Fibroblast of pulmonary artery (primary cell): ENCODE measurements at regions not wholly inside any gene's neighbourhood (a gene's known extent, or its start where the extent isn't known, plus 50 kb on each side); places are given as distances from the start of the nearest gene placed in this dataset.
A peak's percentile ranks its signal among the peaks of the same experiment; 100 is the strongest.

Experiments used
- DNase-seq: peaks from one replicate; pipeline ENCODE4 v3.0.0-alpha.2; 2010; ENCODE audit warnings: low read depth
- H3K4me3 ChIP-seq: replicated peaks from 2 replicates; pipeline ENCODE4 v1.5.1; 2011; ENCODE audit warnings: low read depth, mild to moderate bottlenecking, control low read depth, low read length, moderate library complexity
- TF ChIP-seq, protein P1 (sequence below): IDR thresholded peaks from 2 replicates; pipeline ENCODE4 v1.5.1; 2011; ENCODE audit warnings: mild to moderate bottlenecking, control low read depth, low read length, inconsistent platforms; ENCODE audit errors: missing control alignments

DNA sequence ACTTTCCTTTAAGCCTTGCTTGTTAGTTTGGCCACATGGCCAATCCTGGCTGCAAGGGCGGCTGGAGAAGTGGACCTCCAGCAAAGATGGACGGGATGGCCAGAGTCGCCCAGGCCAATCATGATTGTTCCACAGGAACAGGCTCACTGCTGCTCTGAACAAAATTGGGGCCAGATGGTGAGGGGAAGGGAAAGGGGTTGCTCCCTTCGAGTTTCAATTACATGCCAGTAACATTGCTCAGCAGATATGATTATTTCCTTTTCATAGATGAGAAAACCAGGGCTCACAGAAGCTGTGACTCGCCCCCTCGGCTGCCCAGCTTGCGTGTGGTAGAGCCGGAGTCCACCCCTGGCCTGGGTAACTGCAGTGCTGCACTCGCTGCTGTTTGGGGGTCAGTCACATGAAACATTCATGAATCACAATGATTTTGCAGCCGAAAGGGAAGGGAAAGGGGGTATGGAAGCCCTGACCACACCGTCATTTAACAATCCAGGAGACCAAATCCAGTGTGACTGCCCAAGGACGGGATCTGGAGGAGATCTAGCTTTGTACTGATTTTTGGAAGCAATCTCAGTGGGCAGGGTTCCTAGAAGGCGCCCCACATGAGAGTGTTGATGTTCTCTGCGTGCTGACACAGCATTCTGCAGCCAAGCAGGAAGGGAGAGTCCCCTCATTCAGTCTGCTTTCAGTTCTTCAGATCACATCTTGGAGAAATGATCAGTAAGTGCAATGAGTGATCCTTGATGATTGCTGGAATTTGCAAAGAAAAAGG lies 77.3 kb upstream of the MSX1 start:
- H3K4me3 ChIP-seq, result no peak overlapping the region
- DNase-seq, result peak; percentile 8
- TF ChIP-seq, protein P1, sequence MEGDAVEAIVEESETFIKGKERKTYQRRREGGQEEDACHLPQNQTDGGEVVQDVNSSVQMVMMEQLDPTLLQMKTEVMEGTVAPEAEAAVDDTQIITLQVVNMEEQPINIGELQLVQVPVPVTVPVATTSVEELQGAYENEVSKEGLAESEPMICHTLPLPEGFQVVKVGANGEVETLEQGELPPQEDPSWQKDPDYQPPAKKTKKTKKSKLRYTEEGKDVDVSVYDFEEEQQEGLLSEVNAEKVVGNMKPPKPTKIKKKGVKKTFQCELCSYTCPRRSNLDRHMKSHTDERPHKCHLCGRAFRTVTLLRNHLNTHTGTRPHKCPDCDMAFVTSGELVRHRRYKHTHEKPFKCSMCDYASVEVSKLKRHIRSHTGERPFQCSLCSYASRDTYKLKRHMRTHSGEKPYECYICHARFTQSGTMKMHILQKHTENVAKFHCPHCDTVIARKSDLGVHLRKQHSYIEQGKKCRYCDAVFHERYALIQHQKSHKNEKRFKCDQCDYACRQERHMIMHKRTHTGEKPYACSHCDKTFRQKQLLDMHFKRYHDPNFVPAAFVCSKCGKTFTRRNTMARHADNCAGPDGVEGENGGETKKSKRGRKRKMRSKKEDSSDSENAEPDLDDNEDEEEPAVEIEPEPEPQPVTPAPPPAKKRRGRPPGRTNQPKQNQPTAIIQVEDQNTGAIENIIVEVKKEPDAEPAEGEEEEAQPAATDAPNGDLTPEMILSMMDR, result no peak

DNA sequence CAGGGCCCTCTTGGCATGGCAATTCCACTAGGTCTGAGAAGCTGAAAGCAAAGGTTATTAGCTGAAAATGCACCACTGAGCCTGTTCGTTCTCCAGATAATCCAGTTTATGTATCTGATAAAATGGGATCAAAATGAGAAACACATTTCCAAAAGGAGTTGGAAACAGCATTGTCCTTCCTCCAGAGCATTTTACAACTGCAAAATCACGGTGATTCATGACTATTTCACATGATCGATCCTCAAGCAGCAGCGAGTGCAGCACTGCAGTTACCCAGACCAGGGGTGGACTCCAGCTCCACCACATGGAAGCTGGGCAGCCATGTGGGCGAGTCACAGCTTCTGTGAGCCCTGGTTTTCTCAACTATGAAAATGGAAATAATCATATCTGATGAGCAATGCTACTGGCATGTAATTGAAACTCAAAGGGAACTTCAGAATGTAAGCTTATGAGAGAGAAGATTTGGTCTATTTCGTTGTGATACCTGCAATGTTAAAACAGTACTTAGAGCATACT lies 78.7 kb upstream of the MSX1 start:
- no peak overlapping the region for H3K4me3 ChIP-seq
- peak; percentile 48 for DNase-seq
- TF ChIP-seq, protein P1, result no peak

DNA sequence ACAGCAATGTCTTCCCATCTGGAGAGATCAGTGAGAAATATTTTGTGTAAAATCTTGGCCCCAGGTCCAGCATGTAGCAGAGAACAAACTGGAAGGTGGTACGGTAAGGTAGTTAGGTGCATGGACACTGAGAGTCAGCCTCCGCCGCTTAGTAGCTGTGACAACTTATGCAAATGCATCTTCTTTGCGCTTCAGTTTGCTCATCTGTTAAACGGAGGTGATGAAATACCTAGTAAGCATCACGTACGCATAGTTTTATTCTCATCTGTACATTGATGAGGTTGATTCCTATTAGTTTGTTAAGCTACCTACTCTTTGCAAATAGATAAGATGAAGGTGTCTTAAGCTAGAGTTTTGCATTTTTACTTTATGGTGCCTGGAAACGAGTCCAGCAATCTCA lies 80.0 kb upstream of the MSX1 start:
- DNase-seq, result no peak
- H3K4me3 ChIP-seq, result no peak overlapping the region
- TF ChIP-seq, protein P1, result no peak

DNA sequence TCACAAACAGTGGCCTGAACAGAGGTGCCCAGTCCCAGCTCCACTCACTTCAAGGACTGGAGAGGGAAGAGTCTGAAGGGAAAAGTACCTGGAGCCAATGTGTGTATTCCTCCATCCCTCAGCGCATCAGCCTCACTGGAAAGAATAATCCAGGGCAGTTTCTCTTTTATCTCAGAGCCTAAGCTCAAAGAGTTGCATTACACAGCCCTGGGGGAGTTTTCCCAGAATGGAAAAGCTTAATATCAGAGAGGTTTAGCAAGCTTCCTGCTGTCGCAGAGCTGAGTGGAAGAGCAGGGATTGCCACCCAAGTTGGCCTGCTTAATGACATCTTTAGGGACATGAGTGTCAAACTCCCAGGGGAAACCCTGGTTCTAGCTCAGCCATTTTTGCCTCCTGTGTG lies 80.4 kb upstream of the MSX1 start:
- TF ChIP-seq, protein P1, result no peak
- H3K4me3 ChIP-seq, result no peak overlapping the region
- DNase-seq, result no peak

DNA sequence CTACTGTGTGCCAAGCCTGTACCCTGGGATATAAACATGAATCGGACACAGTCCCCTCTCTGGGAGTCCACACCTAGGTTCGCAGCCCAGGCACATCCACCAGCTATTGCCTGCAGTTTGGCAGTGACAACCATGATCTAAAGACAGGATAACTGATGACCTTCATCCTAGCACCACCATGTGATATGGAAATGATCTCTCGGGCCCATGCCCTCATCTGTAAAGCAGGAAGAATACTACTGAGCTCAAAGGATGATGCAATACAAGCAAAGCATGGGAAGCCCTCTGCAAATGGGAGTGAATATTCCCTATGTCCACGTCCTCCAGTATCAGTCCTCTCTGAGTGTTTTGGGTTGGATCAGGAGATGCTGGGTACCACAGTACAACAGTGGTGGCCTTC lies 80.9 kb upstream of the MSX1 start:
- DNase-seq, result no peak
- H3K4me3 ChIP-seq, result no peak overlapping the region
- TF ChIP-seq, protein P1, result no peak

DNA sequence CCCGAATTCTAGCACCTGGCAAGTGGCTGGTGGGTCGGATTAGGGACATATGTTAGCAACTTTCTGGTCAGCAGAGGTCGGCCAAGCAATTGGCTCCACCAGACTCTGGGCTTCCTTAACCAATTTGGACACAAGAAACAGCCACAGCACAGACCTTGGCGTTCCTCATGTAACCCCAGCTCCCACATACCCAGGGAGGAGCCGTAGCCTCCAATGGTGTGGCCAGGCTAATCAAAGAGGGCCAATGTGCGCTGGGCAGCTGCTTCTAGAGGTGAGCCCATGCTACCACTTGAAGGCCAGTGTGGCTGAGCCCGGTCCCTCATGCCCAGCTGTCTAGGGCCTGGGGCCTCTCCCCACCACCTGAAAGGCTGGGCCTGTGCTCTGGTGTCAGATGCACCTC lies 82.5 kb upstream of the MSX1 start:
- TF ChIP-seq, protein P1, result no peak
- no peak for DNase-seq
- H3K4me3 ChIP-seq, result no peak overlapping the region

DNA sequence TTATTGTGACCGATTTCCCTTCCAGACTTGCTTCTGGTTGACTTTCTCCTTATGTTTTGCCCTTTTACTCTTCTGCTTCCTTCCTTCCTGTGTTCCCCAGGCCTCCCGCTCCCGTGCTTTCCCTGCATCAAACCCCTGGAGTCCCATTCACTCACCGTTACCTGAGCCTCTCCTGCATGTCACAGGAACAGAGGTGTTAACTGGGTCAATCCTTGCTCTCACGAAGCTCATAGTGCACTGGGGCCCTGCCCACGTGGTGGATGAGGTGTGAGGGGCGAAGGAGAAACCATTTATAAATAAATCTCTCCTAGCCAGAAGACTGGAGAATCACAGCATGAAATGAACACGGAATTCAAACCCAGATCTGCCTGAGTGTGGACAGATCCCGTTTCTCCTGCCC lies 83.1 kb upstream of the MSX1 start:
- TF ChIP-seq, protein P1, result no peak
- DNase-seq, result no peak

More for the DNA sequence above, 83.1 kb upstream of the MSX1 start:
- no peak overlapping the region for H3K4me3 ChIP-seq
